ENCODE measurements at regions not wholly inside any gene's neighbourhood (a gene's known extent, or its start where the extent isn't known, plus 50 kb on each side); places are given as distances from the start of the nearest gene placed in this dataset.

GRCh38 chr16:62638324-62638911 lies 602.2 kb upstream of the CDH8 start:
- intact Hi-C loops (cut with DNase I): no loop called here
- TF ChIP-seq CTCF (IDR thresholded peaks at IDR 0.05): no peak
- TF ChIP-seq POLR2AphosphoS5 (IDR thresholded peaks at IDR 0.05): no peak
- TF ChIP-seq POLR2A (IDR thresholded peaks at IDR 0.05): no peak
- Histone ChIP-seq H3K9me3 (no peaks in the 10 kb centered on the region), H3K36me3 (no peaks in the 10 kb centered on the region), H3K4me3 (no peak overlapping the region), H3K27ac (no peak overlapping the region), H3K4me1 (replicated peaks) (no peaks in the 10 kb centered on the region), H3K27me3 (replicated peaks; ENCODE audit: insufficient read depth) (no peaks in the 10 kb centered on the region)
- DNase-seq (ENCODE audit: low spot score): no peak
- 60% methylated on average over 4 of the region's 4 CpGs for WGBS

- Histone ChIP-seq H3K27me3 (replicated peaks; ENCODE audit: insufficient read depth) (no peaks in the 10 kb centered on the region), H3K4me1 (replicated peaks) (no peaks in the 10 kb centered on the region), H3K36me3 (no peaks in the 10 kb centered on the region), H3K27ac (no peak overlapping the region), H3K9me3 (no peaks in the 10 kb centered on the region), H3K4me3 (no peak overlapping the region)
- no peak for DNase-seq (ENCODE audit: low spot score)
- WGBS: 2% methylated on average over 2 of the region's 2 CpGs
- intact Hi-C loops (cut with DNase I): no loop called here
- no peak for TF ChIP-seq POLR2A (IDR thresholded peaks at IDR 0.05)
These were observed 589.1 kb upstream of the CDH8 start for GRCh38 chr16:62625326-62625725.

GRCh38 chr16:62620275-62620674 lies 584.0 kb upstream of the CDH8 start:
- Histone ChIP-seq H3K4me1 (replicated peaks) (no peaks in the 10 kb centered on the region), H3K36me3 (no peaks in the 10 kb centered on the region), H3K4me3 (no peak overlapping the region), H3K27ac (no peak overlapping the region), H3K9me3 (no peaks in the 10 kb centered on the region), H3K27me3 (replicated peaks; ENCODE audit: insufficient read depth) (no peaks in the 10 kb centered on the region)
- TF ChIP-seq POLR2AphosphoS5 (IDR thresholded peaks at IDR 0.05) (no peak), POLR2A (IDR thresholded peaks at IDR 0.05) (no peak), CTCF (IDR thresholded peaks at IDR 0.05) (no peak)
- DNase-seq (ENCODE audit: low spot score): no peak
- intact Hi-C loops (cut with DNase I): no loop called here

GRCh38 chr16:62615526-62615925 lies 579.3 kb upstream of the CDH8 start:
- Histone ChIP-seq H3K27ac (no peak overlapping the region), H3K9me3 (no peaks in the 10 kb centered on the region), H3K4me1 (replicated peaks) (no peaks in the 10 kb centered on the region), H3K36me3 (no peaks in the 10 kb centered on the region), H3K4me3 (no peak overlapping the region), H3K27me3 (replicated peaks; ENCODE audit: insufficient read depth) (no peaks in the 10 kb centered on the region)
- intact Hi-C loops (cut with DNase I): no loop called here
- DNase-seq (ENCODE audit: low spot score): no peak
- 44% methylated on average over 2 of the region's 2 CpGs for WGBS
- TF ChIP-seq POLR2AphosphoS5 (IDR thresholded peaks at IDR 0.05): no peak
- TF ChIP-seq CTCF (IDR thresholded peaks at IDR 0.05): no peak
- no peak for TF ChIP-seq POLR2A (IDR thresholded peaks at IDR 0.05)

- WGBS: 74% methylated on average over 7 of the region's 7 CpGs
- Histone ChIP-seq H3K4me3 (no peak overlapping the region), H3K9me3 (no peaks in the 10 kb centered on the region), H3K4me1 (replicated peaks) (no peaks in the 10 kb centered on the region), H3K36me3 (no peaks in the 10 kb centered on the region), H3K27ac (no peak overlapping the region), H3K27me3 (replicated peaks; ENCODE audit: insufficient read depth) (no peaks in the 10 kb centered on the region)
- intact Hi-C loops (cut with DNase I): no loop called here
- TF ChIP-seq POLR2A (IDR thresholded peaks at IDR 0.05) (no peak), CTCF (IDR thresholded peaks at IDR 0.05) (no peak), POLR2AphosphoS5 (IDR thresholded peaks at IDR 0.05) (no peak)
- no peak for DNase-seq (ENCODE audit: low spot score)
These were observed 574.1 kb upstream of the CDH8 start for GRCh38 chr16:62610291-62610690.

All from prostate gland (tissue), 2 donors.